ENCODE measurements at regions not wholly inside any gene's neighbourhood (a gene's known extent, or its start where the extent isn't known, plus 50 kb on each side); places are given as distances from the start of the nearest gene placed in this dataset.

DNA sequence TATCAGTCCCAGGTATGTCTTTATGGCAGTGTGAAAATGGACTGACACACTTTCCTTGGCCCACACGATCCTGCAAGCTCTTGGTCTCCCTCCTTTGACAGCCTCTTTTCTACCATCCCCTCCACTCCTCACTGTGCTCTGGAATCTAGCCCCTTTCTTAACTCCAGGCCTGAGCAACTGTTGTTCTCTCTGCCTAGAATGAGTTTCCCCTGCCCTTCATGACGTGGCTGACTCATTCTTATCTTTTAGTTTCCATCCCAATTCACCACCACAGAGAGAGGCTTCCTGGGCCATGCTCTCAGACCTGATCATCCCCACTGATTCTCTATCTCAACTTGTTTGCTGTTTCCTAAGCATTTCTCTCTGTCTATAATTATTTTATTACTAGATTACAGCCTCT lies 157.4 kb upstream of the HMGA2 start (continued):
- TF ChIP-seq, protein P1, sequence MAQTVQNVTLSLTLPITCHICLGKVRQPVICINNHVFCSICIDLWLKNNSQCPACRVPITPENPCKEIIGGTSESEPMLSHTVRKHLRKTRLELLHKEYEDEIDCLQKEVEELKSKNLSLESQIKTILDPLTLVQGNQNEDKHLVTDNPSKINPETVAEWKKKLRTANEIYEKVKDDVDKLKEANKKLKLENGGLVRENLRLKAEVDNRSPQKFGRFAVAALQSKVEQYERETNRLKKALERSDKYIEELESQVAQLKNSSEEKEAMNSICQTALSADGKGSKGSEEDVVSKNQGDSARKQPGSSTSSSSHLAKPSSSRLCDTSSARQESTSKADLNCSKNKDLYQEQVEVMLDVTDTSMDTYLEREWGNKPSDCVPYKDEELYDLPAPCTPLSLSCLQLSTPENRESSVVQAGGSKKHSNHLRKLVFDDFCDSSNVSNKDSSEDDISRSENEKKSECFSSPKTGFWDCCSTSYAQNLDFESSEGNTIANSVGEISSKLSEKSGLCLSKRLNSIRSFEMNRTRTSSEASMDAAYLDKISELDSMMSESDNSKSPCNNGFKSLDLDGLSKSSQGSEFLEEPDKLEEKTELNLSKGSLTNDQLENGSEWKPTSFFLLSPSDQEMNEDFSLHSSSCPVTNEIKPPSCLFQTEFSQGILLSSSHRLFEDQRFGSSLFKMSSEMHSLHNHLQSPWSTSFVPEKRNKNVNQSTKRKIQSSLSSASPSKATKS (CRISPR knock-in tag; IDR thresholded peaks at IDR 0.05), result no peak
- TF ChIP-seq MEF2D (tag; conservative IDR thresholded peaks at IDR 0.05; ENCODE audit: low read depth) (peak; percentile 62; the same call in 1 of the 2 replicates), MYC (IDR thresholded peaks at IDR 0.05; ENCODE audit: low read depth, low read length) (no peak), MYC (CRISPR knock-in tag; IDR thresholded peaks at IDR 0.05; ENCODE audit: borderline replicate concordance, low read depth) (no peak), E2F8 (IDR thresholded peaks at IDR 0.05; ENCODE audit: low read depth, partially characterized antibody) (no peak), MBD1 (CRISPR knock-in tag; IDR thresholded peaks at IDR 0.05) (no peak), HDAC2 (IDR thresholded peaks at IDR 0.05) (peak; percentile 56; the same call in 1 of the 2 replicates), DNMT1 (IDR thresholded peaks at IDR 0.05) (no peak), AFF4 (CRISPR knock-in tag; IDR thresholded peaks at IDR 0.05) (no peak), CBX5 (IDR thresholded peaks at IDR 0.05; ENCODE audit: borderline replicate concordance, low read depth) (no peak), SOX6 (IDR thresholded peaks at IDR 0.05) (no peak), TCF7L2 (IDR thresholded peaks at IDR 0.05; ENCODE audit: low read depth, low read length) (no peak), YY1 (IDR thresholded peaks at IDR 0.05; ENCODE audit: borderline replicate concordance in 1 of 3, control insufficient read depth in 1 of 3, extremely low read depth in 1 of 3, insufficient read depth in 3 of 3, insufficient read length in 1 of 3, insufficient replicate concordance in 2 of 3, low read depth in 1 of 3, low read length in 2 of 3) (no peak), LEF1 (IDR thresholded peaks at IDR 0.05) (no peak), RNF2 (IDR thresholded peaks at IDR 0.05) (no peak), FOSL1 (tag; conservative IDR thresholded peaks at IDR 0.05) (peak; percentile 96), HDGF (IDR thresholded peaks at IDR 0.05) (no peak)
- TF ChIP-seq, protein P2, sequence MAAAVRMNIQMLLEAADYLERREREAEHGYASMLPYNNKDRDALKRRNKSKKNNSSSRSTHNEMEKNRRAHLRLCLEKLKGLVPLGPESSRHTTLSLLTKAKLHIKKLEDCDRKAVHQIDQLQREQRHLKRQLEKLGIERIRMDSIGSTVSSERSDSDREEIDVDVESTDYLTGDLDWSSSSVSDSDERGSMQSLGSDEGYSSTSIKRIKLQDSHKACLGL (CRISPR knock-in tag; IDR thresholded peaks at IDR 0.05; ENCODE audit: borderline replicate concordance, poor library complexity, severe bottlenecking), result no peak
